GM12874 (cell line): ENCODE measurements at regions not wholly inside any gene's neighbourhood (a gene's known extent, or its start where the extent isn't known, plus 50 kb on each side); places are given as distances from the start of the nearest gene placed in this dataset.

Experiments used
- TF ChIP-seq, protein P1 (sequence below): IDR thresholded peaks from 2 replicates; pipeline ENCODE4 v1.5.1; 2011; ENCODE audit warnings: low read depth, mild to moderate bottlenecking, control low read depth, low read length, moderate library complexity; ENCODE audit not compliant: insufficient read depth

DNA sequence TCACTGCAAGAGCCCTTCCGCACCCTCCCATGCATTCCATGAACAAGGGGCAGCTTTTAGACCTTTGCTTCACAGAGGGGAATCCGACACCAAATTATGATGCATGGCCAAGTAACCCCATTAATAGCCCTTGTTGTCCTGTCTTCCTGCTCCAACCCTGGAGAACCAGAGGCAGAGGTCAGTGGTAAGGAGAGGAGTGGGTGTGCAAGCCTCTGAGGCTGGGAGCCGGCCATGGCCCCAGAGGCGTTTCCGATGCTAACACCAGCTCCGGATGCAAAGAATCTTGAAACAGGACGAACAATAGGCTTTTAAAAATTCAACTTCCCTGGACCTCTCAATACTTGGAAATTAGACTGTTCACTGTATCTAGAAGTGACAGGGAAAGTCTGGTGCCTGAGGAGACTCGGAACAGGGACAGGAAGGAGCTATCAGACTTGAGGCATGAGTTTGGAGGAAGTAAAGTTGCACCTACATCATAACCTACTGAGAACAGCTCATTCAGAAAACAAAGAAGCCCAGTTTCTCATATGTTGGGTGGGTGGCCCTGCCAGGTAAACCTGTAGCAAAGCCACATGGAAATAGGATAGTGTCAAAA is 101.2 kb upstream of the ERG start:
- TF ChIP-seq, protein P1, sequence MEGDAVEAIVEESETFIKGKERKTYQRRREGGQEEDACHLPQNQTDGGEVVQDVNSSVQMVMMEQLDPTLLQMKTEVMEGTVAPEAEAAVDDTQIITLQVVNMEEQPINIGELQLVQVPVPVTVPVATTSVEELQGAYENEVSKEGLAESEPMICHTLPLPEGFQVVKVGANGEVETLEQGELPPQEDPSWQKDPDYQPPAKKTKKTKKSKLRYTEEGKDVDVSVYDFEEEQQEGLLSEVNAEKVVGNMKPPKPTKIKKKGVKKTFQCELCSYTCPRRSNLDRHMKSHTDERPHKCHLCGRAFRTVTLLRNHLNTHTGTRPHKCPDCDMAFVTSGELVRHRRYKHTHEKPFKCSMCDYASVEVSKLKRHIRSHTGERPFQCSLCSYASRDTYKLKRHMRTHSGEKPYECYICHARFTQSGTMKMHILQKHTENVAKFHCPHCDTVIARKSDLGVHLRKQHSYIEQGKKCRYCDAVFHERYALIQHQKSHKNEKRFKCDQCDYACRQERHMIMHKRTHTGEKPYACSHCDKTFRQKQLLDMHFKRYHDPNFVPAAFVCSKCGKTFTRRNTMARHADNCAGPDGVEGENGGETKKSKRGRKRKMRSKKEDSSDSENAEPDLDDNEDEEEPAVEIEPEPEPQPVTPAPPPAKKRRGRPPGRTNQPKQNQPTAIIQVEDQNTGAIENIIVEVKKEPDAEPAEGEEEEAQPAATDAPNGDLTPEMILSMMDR, result no peak

DNA sequence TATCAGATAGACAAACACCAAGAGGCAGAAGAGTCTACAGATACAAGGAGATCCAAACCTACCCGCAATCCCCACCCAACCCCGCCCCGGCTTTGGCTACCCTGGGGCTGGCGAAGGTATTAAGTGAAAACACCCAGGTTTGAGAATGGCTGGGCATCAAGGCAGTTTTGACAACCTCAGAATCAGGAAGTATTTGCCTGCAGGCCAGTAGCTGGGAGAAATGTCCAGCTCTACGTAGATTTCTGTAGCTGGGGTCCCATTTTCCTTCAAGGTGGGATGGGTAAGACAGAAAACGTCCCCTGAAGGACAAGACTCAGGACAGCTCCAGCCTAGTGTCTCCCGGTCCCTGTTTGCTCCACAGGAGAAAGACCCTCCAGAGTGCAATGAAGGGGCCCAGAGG is 101.8 kb upstream of the ERG start:
- TF ChIP-seq, protein P1, result no peak

DNA sequence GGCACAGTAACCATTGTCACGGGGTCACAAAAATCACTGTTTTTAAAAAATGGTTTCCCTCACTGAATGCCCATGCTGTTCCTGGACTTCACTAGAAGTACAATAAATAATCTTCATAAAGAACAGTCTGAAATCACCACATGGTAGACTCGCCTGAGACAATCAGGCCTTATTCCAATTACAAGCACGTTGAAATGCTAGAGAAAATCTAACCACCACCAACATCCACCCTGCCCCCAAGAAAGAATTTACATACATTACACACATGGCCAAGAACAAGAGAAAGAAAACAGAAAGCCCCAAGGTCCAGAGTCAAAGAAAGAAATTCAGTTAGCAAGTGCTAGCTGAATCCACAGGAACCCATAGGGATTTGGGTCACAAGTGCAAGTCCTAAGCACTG is 107.0 kb upstream of the ERG start:
- TF ChIP-seq, protein P1, result no peak

DNA sequence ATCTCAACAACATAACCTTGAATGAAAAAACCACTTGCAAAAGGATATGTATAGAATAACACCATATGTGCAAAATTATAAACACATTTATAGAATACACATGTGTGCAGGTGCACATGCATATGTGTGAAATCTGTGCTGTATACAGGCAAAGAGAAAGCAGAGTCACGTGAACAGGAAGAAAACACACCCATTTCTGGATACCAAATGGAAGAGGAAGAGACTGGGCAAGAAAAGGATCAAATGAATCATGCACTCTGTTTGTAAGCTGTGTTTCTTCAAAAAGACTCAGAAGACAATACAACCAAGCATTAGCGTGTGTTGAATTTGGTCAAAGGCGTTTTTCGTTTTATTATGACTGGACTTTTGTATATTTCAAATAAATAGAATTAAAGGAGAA is 111.3 kb upstream of the ERG start:
- TF ChIP-seq, protein P1, result no peak

DNA sequence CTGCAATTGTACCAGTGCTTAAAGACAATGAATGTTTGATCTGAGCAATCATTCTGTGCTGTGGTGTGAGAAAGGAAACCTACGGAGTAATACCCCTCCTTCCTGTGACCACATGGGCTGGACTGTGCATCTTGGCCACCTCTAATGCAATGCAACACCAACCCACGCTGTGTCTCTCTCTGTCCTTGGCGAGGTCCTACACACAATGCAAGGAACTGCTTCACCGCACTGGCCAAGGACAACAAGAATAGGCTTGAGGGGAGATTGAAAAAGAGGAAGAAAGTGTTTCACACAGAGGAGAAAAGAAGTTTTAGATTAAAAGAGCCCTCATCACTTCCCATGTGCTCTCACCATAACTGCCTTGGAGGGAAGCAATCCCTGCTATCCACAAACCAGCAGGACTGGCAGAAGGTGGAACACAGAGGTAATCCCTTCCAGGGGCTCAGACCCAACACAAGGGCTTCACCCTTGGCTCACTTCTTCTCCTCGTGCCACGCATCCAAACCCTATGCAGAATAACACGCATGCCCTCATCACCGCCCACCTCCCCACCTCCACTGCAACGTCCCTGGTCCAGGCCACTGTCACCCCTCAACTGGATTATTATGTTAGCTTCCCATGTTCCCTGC is 112.5 kb upstream of the ERG start:
- TF ChIP-seq, protein P1, result no peak

DNA sequence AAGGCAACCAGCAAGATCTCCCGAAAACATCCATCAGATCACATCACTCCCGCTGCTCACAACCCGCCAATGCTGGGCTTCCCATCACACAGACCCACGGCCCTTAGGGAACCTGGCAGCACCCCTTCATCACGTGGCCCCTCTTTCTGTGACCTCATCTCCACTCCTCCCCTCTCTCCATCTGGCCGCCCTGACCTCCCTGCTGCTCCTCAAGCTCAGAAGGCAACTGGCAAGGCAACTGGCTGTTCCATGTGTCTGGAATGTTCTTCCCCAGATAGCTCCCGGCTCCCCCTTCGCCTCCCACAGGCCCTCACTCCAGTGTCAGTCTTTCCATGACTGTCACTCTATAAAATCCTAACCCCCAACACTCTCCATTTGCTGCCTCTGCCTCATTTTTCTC is 113.0 kb upstream of the ERG start:
- TF ChIP-seq, protein P1, result no peak

DNA sequence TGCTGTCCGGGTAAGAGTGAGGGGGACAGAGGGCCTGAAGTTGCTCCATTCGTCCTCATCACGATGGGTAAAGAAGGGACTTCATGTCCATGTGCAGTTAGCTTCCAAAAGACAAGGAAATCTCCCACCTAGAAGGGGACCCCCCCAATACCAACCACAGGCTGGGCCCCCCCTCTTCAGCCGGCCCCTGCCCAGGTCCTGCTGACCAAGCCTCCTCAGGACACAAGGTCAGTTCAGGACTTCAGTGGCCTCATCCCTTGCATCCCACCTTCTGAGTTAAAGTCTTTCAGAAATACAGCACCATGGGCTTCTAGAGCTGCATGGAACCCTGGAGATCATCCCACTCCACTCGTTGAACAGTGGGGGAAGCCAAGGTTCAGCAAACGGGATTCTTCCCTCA is 115.4 kb upstream of the ERG start:
- TF ChIP-seq, protein P1, result no peak
